ENCODE measurements at regions not wholly inside any gene's neighbourhood (a gene's known extent, or its start where the extent isn't known, plus 50 kb on each side); places are given as distances from the start of the nearest gene placed in this dataset.

DNA sequence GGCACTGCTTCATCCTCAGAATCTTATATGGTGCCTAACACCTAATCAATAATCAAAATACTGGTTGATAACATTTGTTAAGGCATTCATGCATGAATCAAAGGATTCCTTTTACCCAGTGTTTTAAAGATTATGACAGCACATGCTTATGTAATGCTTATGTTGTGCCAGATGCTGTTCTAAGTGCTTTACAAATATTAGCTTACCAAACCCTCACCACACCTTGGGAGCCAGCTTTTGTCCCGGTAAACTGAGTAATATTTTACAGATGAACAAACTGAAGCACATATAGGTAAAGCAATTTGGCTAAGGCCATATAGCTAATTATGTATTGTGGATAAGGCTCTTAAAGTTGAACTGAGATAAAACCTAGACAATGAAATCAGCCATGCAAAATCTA, 209.2 kb downstream of the ALX1 start:
- H3K36me3 Mint-ChIP-seq (ENCODE audit: low read depth) = no peaks in the 10 kb centered on the region
- no peak overlapping the region for H3K27ac Mint-ChIP-seq
- TF ChIP-seq, protein P1, sequence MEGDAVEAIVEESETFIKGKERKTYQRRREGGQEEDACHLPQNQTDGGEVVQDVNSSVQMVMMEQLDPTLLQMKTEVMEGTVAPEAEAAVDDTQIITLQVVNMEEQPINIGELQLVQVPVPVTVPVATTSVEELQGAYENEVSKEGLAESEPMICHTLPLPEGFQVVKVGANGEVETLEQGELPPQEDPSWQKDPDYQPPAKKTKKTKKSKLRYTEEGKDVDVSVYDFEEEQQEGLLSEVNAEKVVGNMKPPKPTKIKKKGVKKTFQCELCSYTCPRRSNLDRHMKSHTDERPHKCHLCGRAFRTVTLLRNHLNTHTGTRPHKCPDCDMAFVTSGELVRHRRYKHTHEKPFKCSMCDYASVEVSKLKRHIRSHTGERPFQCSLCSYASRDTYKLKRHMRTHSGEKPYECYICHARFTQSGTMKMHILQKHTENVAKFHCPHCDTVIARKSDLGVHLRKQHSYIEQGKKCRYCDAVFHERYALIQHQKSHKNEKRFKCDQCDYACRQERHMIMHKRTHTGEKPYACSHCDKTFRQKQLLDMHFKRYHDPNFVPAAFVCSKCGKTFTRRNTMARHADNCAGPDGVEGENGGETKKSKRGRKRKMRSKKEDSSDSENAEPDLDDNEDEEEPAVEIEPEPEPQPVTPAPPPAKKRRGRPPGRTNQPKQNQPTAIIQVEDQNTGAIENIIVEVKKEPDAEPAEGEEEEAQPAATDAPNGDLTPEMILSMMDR (IDR thresholded peaks at IDR 0.05) = no peak
- H3K9me3 Mint-ChIP-seq = peaks cover 5% of the 10 kb centered on the region
- intact Hi-C loops (cut with micrococcal nuclease) = no loop called here
- no peaks in the 10 kb centered on the region for H3K4me1 Mint-ChIP-seq (ENCODE audit: low read depth)
- DNase-seq (no peak), ATAC-seq (no peak)
- H3K4me3 Mint-ChIP-seq = no peak overlapping the region
- ChIA-PET POLR2A (no interaction called here), CTCF (no interaction called here)
- no peaks in the 10 kb centered on the region for H3K27me3 Mint-ChIP-seq

GRCh38 chr12:85504164-85504563, 224.1 kb downstream of the ALX1 start:
- no peak overlapping the region for H3K27ac Mint-ChIP-seq
- ChIA-PET CTCF (no interaction called here), POLR2A (no interaction called here)
- TF ChIP-seq, protein P1 (IDR thresholded peaks at IDR 0.05) = no peak
- H3K4me3 Mint-ChIP-seq = no peak overlapping the region
- H3K36me3 Mint-ChIP-seq (ENCODE audit: low read depth) = no peaks in the 10 kb centered on the region
- no peaks in the 10 kb centered on the region for H3K27me3 Mint-ChIP-seq
- no peaks in the 10 kb centered on the region for H3K4me1 Mint-ChIP-seq (ENCODE audit: low read depth)
- ATAC-seq = no peak
- intact Hi-C loops (cut with micrococcal nuclease) = no loop called here
- DNase-seq = no peak
- H3K9me3 Mint-ChIP-seq = no peaks in the 10 kb centered on the region

- no peaks in the 10 kb centered on the region for H3K27me3 Mint-ChIP-seq
- intact Hi-C loops (cut with micrococcal nuclease) = no loop called here
- TF ChIP-seq, protein P1 (IDR thresholded peaks at IDR 0.05) = no peak
- no peak overlapping the region for H3K4me3 Mint-ChIP-seq
- POLR2A ChIA-PET = no interaction called here
- no peaks in the 10 kb centered on the region for H3K36me3 Mint-ChIP-seq (ENCODE audit: low read depth)
- H3K4me1 Mint-ChIP-seq (ENCODE audit: low read depth) = peaks cover 2% of the 10 kb centered on the region
- CTCF ChIA-PET = no interaction called here
- H3K9me3 Mint-ChIP-seq = no peaks in the 10 kb centered on the region
- DNase-seq = no peak
- ATAC-seq = no peak
- H3K27ac Mint-ChIP-seq = no peak overlapping the region
These were observed 224.6 kb downstream of the ALX1 start for GRCh38 chr12:85504624-85505023.

GRCh38 chr12:85507456-85507855, 227.4 kb downstream of the ALX1 start:
- ChIA-PET CTCF (no interaction called here), POLR2A (no interaction called here)
- intact Hi-C loops (cut with micrococcal nuclease) = no loop called here
- H3K4me3 Mint-ChIP-seq = no peak overlapping the region
- no peaks in the 10 kb centered on the region for H3K9me3 Mint-ChIP-seq
- no peak for DNase-seq
- no peaks in the 10 kb centered on the region for H3K36me3 Mint-ChIP-seq (ENCODE audit: low read depth)
- H3K4me1 Mint-ChIP-seq (ENCODE audit: low read depth) = peaks cover 2% of the 10 kb centered on the region
- ATAC-seq = no peak
- H3K27ac Mint-ChIP-seq = no peak overlapping the region
- TF ChIP-seq, protein P1 (IDR thresholded peaks at IDR 0.05) = no peak
- H3K27me3 Mint-ChIP-seq = no peaks in the 10 kb centered on the region

- Mint-ChIP-seq H3K36me3 (ENCODE audit: low read depth) (no peaks in the 10 kb centered on the region), H3K27ac (no peak overlapping the region), H3K27me3 (no peaks in the 10 kb centered on the region), H3K4me1 (ENCODE audit: low read depth) (peaks cover 2% of the 10 kb centered on the region), H3K4me3 (no peak overlapping the region), H3K9me3 (no peaks in the 10 kb centered on the region)
- POLR2A ChIA-PET = no interaction called here
- DNase-seq = no peak
- TF ChIP-seq, protein P1 (IDR thresholded peaks at IDR 0.05) = no peak
- CTCF ChIA-PET = no interaction called here
- no peak for ATAC-seq
- intact Hi-C loops (cut with micrococcal nuclease) = no loop called here
These were observed 229.2 kb downstream of the ALX1 start for GRCh38 chr12:85509081-85509856.
